HepG2 (cell line): ENCODE measurements at regions not wholly inside any gene's neighbourhood (a gene's known extent, or its start where the extent isn't known, plus 50 kb on each side); places are given as distances from the start of the nearest gene placed in this dataset.
A peak's percentile ranks its signal among the peaks of the same experiment; 100 is the strongest.

Source experiments
- ATAC-seq: fragments of 200-7000 bp; cut with Tn5 transposase; 3 replicates; pipeline ENCODE4 v1.9.1; 2020; ENCODE audit warnings: mild to moderate bottlenecking, moderate library complexity
- BruUV-seq: library from RNA; stranded (reverse); fragments of 400-500 nt; replicated peaks from 2 replicates; lab custom pipeline; 2021; lab: Mats Ljungman, UMichigan
- CTCF ChIA-PET: fragments of 300-600 bp; formaldehyde crosslinking; extraction: SDS; loops from one replicate; lab custom pipeline; 2021; ENCODE audit warnings: low total read pairs, inconsistent platforms, low intra/inter-chr PET ratio; lab: Yijun Ruan, JAX
- POLR2A ChIA-PET: fragments of 350-600 bp; sonication (Branson Sonifier 250); formaldehyde crosslinking; loops from one replicate; lab custom pipeline; 2020; ENCODE audit warnings: antibody characterized with exemption, inconsistent platforms; lab: Yijun Ruan, JAX
- DNase-seq: peaks from one replicate; pipeline ENCODE4 v3.0.0-alpha.2; 2015; ENCODE audit warnings: low spot score
- FAIRE-seq: peaks from 3 replicates; lab custom pipeline; 2011; peaks lifted over from hg19 to GRCh38; lab: Jason Lieb, UNC
- H2AFZ ChIP-seq: one replicate; pipeline ENCODE4 v1.6.1; 2011; ENCODE audit warnings: low read length, inconsistent platforms
- H3K27ac ChIP-seq: fragments of 300-600 bp; 3 replicates; pipeline ENCODE4 v1.8.0; 2011; ENCODE audit warnings: mixed run types, mild to moderate bottlenecking, mixed read lengths, low read length, inconsistent platforms; ENCODE audit not compliant: insufficient read depth; ENCODE audit errors: extremely low read length
- H3K27me3 ChIP-seq, 2 experiments: fragments of 200-600 bp in 1 of 2; 2 replicates in 1 of 2; 3 replicates in 1 of 2; pipeline versions ENCODE4 v1.6.0 to v1.8.0; 2011; ENCODE audit warnings: low read length in 2 of 2, mild to moderate bottlenecking in 2 of 2, moderate library complexity in 2 of 2, inconsistent platforms in 1 of 2; ENCODE audit not compliant: insufficient read depth in 2 of 2, control insufficient read depth in 1 of 2
- H3K36me3 ChIP-seq, 2 experiments: fragments of 200-600 bp in 1 of 2; replicated peaks in 1 of 2; 2 replicates in 1 of 2; 3 replicates in 1 of 2; pipeline versions ENCODE4 v1.5.1 to v1.8.0; 2011; ENCODE audit warnings: low read length in 2 of 2, inconsistent platforms in 1 of 2; ENCODE audit not compliant: insufficient read depth in 2 of 2, control insufficient read depth in 1 of 2
- H3K4me1 ChIP-seq: 2 replicates; pipeline ENCODE4 v1.5.1; 2012; ENCODE audit warnings: low read length, inconsistent platforms; ENCODE audit not compliant: insufficient read depth
- H3K4me2 ChIP-seq: 2 replicates; pipeline ENCODE4 v1.6.0; 2011; ENCODE audit warnings: low read depth, low read length, inconsistent platforms
- H3K4me3 ChIP-seq, 3 experiments: fragments of 200-600 bp in 1 of 3; sonication (generic), shearing (Covaris generic) in 1 of 3; replicated peaks in 1 of 3; 2 replicates each; pipeline ENCODE4 v1.5.1; 2011 to 2016; ENCODE audit warnings: low read length in 3 of 3, inconsistent platforms in 2 of 3, low read depth in 2 of 3, mild to moderate bottlenecking in 2 of 3, control low read depth in 1 of 3, mixed read lengths in 1 of 3; ENCODE audit not compliant: insufficient read depth in 1 of 3
- H3K79me2 ChIP-seq: one replicate; pipeline ENCODE4 v1.6.1; 2011; ENCODE audit warnings: low read length, inconsistent platforms; ENCODE audit not compliant: insufficient read depth
- H3K9ac ChIP-seq: 2 replicates; pipeline ENCODE4 v1.6.0; 2011; ENCODE audit warnings: mild to moderate bottlenecking, low read depth, low read length, inconsistent platforms; ENCODE audit not compliant: insufficient read depth
- H3K9me3 ChIP-seq: 2 replicates; pipeline ENCODE4 v1.5.1; 2012; ENCODE audit warnings: mild to moderate bottlenecking, low read length
- H4K20me1 ChIP-seq: 2 replicates; pipeline ENCODE4 v1.6.0; 2011; ENCODE audit warnings: inconsistent platforms, mild to moderate bottlenecking, low read length, moderate library complexity; ENCODE audit not compliant: insufficient read depth
- DNMT1 ChIP-seq: sonication (generic); formaldehyde crosslinking; IDR thresholded peaks from 2 replicates; pipeline ENCODE4 v1.5.1; 2020; ENCODE audit warnings: mild to moderate bottlenecking, missing genetic modification reagents
- MXD4 ChIP-seq: IDR thresholded peaks from 2 replicates; pipeline ENCODE4 v1.6.1; 2016; ENCODE audit warnings: mild to moderate bottlenecking, missing biosample characterization, missing genetic modification reagents
- PAF1 ChIP-seq: IDR thresholded peaks from 2 replicates; pipeline ENCODE4 v1.6.1; 2016; ENCODE audit warnings: missing genetic modification reagents, missing compliant biosample characterization
- RFX5 ChIP-seq: IDR thresholded peaks from 2 replicates; pipeline ENCODE4 v1.6.1; 2011; ENCODE audit warnings: low read depth, low read length, improper control_type of control experiment
- SNAI1 ChIP-seq: sonication (generic); formaldehyde crosslinking; IDR thresholded peaks from 2 replicates; pipeline ENCODE4 v1.5.0; 2020; ENCODE audit warnings: mild to moderate bottlenecking, missing genetic modification reagents, borderline replicate concordance
- STAT5B ChIP-seq: sonication (generic); formaldehyde crosslinking; IDR thresholded peaks from 2 replicates; pipeline ENCODE4 v1.4.0; 2020; ENCODE audit warnings: missing genetic modification reagents
- XBP1 ChIP-seq: sonication (generic); formaldehyde crosslinking; IDR thresholded peaks from 2 replicates; pipeline ENCODE4 v1.5.0; 2020; ENCODE audit warnings: missing genetic modification reagents
- XRCC5 ChIP-seq: fragments of 200-400 bp; formaldehyde crosslinking; optimal IDR thresholded peaks from 2 replicates; pipeline ENCODE3; 2017; ENCODE audit warnings: mild to moderate bottlenecking, low read length
- ZFP82 ChIP-seq: sonication (generic); formaldehyde crosslinking; IDR thresholded peaks from 2 replicates; pipeline ENCODE4 v1.5.1; 2020; ENCODE audit warnings: mild to moderate bottlenecking, missing genetic modification reagents, borderline replicate concordance
- ZNF180 ChIP-seq: sonication (generic); formaldehyde crosslinking; IDR thresholded peaks from 2 replicates; pipeline ENCODE4 v1.4.0; 2020; ENCODE audit warnings: low read depth, missing genetic modification reagents, borderline replicate concordance
- ZNF343 ChIP-seq: sonication (generic); formaldehyde crosslinking; IDR thresholded peaks from 2 replicates; pipeline ENCODE4 v1.4.0; 2020; ENCODE audit warnings: mild to moderate bottlenecking, missing genetic modification reagents
- ZNF589 ChIP-seq: sonication (generic); formaldehyde crosslinking; conservative IDR thresholded peaks from 2 replicates; pipeline ENCODE4 v1.8.0; 2022; ENCODE audit warnings: mild to moderate bottlenecking, moderate library complexity, missing genetic modification reagents
- ZNF879 ChIP-seq: sonication (generic); formaldehyde crosslinking; IDR thresholded peaks from 2 replicates; pipeline ENCODE4 v1.8.1; 2023; ENCODE audit warnings: missing genetic modification reagents
- ZZZ3 ChIP-seq: sonication (generic); formaldehyde crosslinking; IDR thresholded peaks from 2 replicates; pipeline ENCODE4 v1.4.0; 2020; ENCODE audit warnings: missing genetic modification reagents, mild to moderate bottlenecking, borderline replicate concordance
- WGBS: methylation state at CpG from one replicate; pipeline ENCODE4 v1.1.6; 2017; ENCODE audit warnings: low lambda C conversion rate; 5-methylcytosine and 5-hydroxymethylcytosine counted together
- in situ Hi-C: cut with HindIII; loops from 2 replicates; pipeline ENCODE4 v1.10.0; 2017; ENCODE audit warnings: low pct_unique_long_range_greater_than_20kb; ENCODE audit not compliant: extremely low pct_ligation_motif_present
- intact Hi-C: fragments of 100-400 bp; cut with micrococcal nuclease; formaldehyde crosslinking; loops from one replicate; pipeline ENCODE4 v1.10.0; 2022; ENCODE audit not compliant: unreplicated experiment
- TF ChIP-seq, protein P1 (sequence below): IDR thresholded peaks from 2 replicates; pipeline ENCODE4 v1.6.1; 2016; ENCODE audit warnings: low read depth, borderline replicate concordance
- TF ChIP-seq, protein P2 (sequence below): IDR thresholded peaks from 2 replicates; pipeline ENCODE4 v1.6.1; 2016; ENCODE audit warnings: missing compliant biosample characterization, missing genetic modification reagents, borderline replicate concordance
- TF ChIP-seq, protein P3 (sequence below): IDR thresholded peaks from 2 replicates; pipeline ENCODE4 v1.6.1; 2018; ENCODE audit warnings: missing genetic modification reagents
- TF ChIP-seq, protein P4 (sequence below): sonication (generic); formaldehyde crosslinking; IDR thresholded peaks from 2 replicates; pipeline ENCODE4 v1.8.0; 2022; ENCODE audit warnings: mild to moderate bottlenecking, missing genetic modification reagents, borderline replicate concordance

DNA sequence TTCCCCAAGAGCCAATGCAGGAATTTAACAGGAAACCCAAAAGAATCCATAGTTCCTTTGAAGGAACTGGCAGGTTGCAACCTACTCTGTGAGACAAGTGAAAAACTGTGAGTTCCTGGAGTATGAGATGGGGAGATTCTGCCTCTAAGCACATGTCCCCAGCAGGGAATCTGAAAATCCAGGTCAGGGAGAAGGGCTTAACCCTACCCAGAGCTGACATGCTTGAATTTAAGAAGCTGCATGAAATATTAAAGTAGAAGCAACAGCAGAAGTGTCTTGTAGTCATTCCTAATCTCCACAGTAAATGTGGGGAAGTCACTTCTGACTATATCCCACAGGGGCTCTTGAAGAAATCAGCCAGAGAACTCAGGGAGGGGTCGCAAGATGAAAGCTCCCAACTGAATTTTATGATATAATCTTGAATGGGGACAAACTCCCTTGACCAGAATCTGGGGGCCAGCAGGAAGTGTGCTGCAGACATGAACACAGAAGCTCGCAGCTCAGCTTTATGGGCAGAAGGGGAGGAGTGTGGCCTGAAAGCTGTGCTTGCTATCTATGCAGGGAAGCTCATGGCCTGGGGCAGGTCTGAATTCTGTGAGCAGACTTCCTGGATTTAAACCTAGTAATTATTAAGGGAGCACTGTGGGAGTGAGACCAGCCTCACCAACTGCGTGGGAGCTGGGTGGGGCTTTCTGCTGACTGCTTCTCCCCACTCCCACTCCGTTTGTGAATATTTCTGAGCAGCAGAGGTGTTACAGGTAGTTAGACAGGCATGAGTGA is 184.1 kb upstream of the KYNU start:
- Histone ChIP-seq H4K20me1 (no peaks in the 10 kb centered on the region), H3K27ac (no peak overlapping the region), H3K27me3 (no peaks in the 10 kb centered on the region), H3K9me3 (no peaks in the 10 kb centered on the region), H3K79me2 (no peaks in the 10 kb centered on the region), H3K4me1 (peaks cover 19% of the 10 kb centered on the region), H3K36me3 (no peaks in the 10 kb centered on the region), H2AFZ (no peak overlapping the region), H3K4me2 (no peak overlapping the region), H3K9ac (no peak overlapping the region), H3K4me3 (no peak overlapping the region)
- WGBS, result 11% methylated on average over 4 of the region's 4 CpGs
- BruUV-seq, result no TSS peak
- FAIRE-seq (no peak), ATAC-seq (peak; percentile 27; the same call in 1 of the 3 replicates), DNase-seq (no peak)
- intact Hi-C loops, result loop anchor here (5.0 kb wide), 1 partner anchor 54 kb away; no protein-coding TSS in a partner anchor
- in situ Hi-C loops, result no loop called here
- ChIA-PET POLR2A (no interaction called here), CTCF (no interaction called here)
- TF ChIP-seq MXD4 (no peak), STAT5B (no peak), DNMT1 (CRISPR knock-in tag) (no peak), SNAI1 (CRISPR knock-in tag) (no peak), XRCC5 (no peak), ZFP82 (CRISPR knock-in tag) (no peak), ZNF879 (CRISPR knock-in tag) (no peak), ZZZ3 (no peak), ZNF180 (CRISPR knock-in tag) (no peak), XBP1 (CRISPR knock-in tag) (no peak), ZNF343 (CRISPR knock-in tag) (no peak), ZNF589 (CRISPR knock-in tag) (no peak), RFX5 (no peak), PAF1 (CRISPR knock-in tag) (no peak)
- TF ChIP-seq, protein P1, sequence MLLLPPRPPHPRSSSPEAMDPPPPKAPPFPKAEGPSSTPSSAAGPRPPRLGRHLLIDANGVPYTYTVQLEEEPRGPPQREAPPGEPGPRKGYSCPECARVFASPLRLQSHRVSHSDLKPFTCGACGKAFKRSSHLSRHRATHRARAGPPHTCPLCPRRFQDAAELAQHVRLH (CRISPR knock-in tag), result no peak
- TF ChIP-seq, protein P2, sequence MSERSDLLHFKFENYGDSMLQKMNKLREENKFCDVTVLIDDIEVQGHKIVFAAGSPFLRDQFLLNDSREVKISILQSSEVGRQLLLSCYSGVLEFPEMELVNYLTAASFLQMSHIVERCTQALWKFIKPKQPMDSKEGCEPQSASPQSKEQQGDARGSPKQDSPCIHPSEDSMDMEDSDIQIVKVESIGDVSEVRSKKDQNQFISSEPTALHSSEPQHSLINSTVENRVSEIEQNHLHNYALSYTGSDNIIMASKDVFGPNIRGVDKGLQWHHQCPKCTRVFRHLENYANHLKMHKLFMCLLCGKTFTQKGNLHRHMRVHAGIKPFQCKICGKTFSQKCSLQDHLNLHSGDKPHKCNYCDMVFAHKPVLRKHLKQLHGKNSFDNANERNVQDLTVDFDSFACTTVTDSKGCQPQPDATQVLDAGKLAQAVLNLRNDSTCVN (CRISPR knock-in tag), result no peak
- TF ChIP-seq, protein P3, sequence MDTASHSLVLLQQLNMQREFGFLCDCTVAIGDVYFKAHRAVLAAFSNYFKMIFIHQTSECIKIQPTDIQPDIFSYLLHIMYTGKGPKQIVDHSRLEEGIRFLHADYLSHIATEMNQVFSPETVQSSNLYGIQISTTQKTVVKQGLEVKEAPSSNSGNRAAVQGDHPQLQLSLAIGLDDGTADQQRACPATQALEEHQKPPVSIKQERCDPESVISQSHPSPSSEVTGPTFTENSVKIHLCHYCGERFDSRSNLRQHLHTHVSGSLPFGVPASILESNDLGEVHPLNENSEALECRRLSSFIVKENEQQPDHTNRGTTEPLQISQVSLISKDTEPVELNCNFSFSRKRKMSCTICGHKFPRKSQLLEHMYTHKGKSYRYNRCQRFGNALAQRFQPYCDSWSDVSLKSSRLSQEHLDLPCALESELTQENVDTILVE, result no peak
- TF ChIP-seq, protein P4, sequence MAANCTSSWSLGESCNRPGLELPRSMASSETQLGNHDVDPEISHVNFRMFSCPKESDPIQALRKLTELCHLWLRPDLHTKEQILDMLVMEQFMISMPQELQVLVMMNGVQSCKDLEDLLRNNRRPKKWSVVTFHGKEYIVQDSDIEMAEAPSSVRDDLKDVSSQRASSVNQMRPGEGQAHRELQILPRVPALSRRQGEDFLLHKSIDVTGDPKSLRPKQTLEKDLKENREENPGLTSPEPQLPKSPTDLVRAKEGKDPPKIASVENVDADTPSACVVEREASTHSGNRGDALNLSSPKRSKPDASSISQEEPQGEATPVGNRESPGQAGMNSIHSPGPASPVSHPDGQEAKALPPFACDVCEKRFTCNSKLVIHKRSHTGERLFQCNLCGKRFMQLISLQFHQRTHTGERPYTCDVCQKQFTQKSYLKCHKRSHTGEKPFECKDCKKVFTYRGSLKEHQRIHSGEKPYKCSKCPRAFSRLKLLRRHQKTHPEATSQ (CRISPR knock-in tag), result no peak
